Activated T-helper 1 cell treated with Interleukin-2 at 50 U/mL for 16 hours (primary cell): ENCODE measurements at regions not wholly inside any gene's neighbourhood (a gene's known extent, or its start where the extent isn't known, plus 50 kb on each side); places are given as distances from the start of the nearest gene placed in this dataset.
"Not testable (repeated sequence)": the region's sequence is repeated elsewhere in the genome, so short reads cannot be mapped to it uniquely, and the experiment has no call there.

ENCODE experiments used
- DNase-seq: peaks from one replicate; pipeline ENCODE4 v3.0.0-alpha.2; 2020; ENCODE audit warnings: low read depth

- no peak for DNase-seq
These were observed 118.1 kb upstream of the SLC38A2 start for GRCh38 chr12:46490635-46491034.

GRCh38 chr12:46489951-46490388 lies 117.4 kb upstream of the SLC38A2 start:
- no peak for DNase-seq

- no peak for DNase-seq
These were observed 115.1 kb upstream of the SLC38A2 start for GRCh38 chr12:46487567-46488131.

- DNase-seq = no peak
These were observed 114.0 kb upstream of the SLC38A2 start for GRCh38 chr12:46486588-46486987.

GRCh38 chr12:46485853-46486252 lies 113.3 kb upstream of the SLC38A2 start:
- no peak for DNase-seq

- DNase-seq = no peak
These were observed 112.0 kb upstream of the SLC38A2 start for GRCh38 chr12:46484396-46485061.

- DNase-seq = no peak
These were observed 111.2 kb upstream of the SLC38A2 start for GRCh38 chr12:46483572-46484395.

GRCh38 chr12:46480724-46481123 lies 108.2 kb upstream of the SLC38A2 start:
- no peak for DNase-seq

- no peak for DNase-seq
These were observed 107.7 kb upstream of the SLC38A2 start for GRCh38 chr12:46480316-46480715.

GRCh38 chr12:46478123-46478522 lies 105.5 kb upstream of the SLC38A2 start:
- DNase-seq = no peak

- no peak for DNase-seq
These were observed 105.0 kb upstream of the SLC38A2 start for GRCh38 chr12:46477541-46477940.

- DNase-seq = no peak
These were observed 103.5 kb upstream of the SLC38A2 start for GRCh38 chr12:46475972-46476645.

- DNase-seq = not testable (repeated sequence)
These were observed 101.8 kb upstream of the SLC38A2 start for GRCh38 chr12:46474385-46474784.

- DNase-seq = no peak
These were observed 101.2 kb upstream of the SLC38A2 start for GRCh38 chr12:46473634-46474329.

- no peak for DNase-seq
These were observed 100.5 kb upstream of the SLC38A2 start for GRCh38 chr12:46472893-46473633.

GRCh38 chr12:46472144-46472705 lies 99.7 kb upstream of the SLC38A2 start:
- DNase-seq = no peak

- DNase-seq = no peak
These were observed 98.8 kb upstream of the SLC38A2 start for GRCh38 chr12:46471404-46471803.

- no peak for DNase-seq
These were observed 98.4 kb upstream of the SLC38A2 start for GRCh38 chr12:46470975-46471374.

- no peak for DNase-seq
These were observed 97.6 kb upstream of the SLC38A2 start for GRCh38 chr12:46470036-46470627.

- DNase-seq = no peak
These were observed 96.2 kb upstream of the SLC38A2 start for GRCh38 chr12:46468813-46469212.
